NCI-H345 treated with DMSO at 0.1 percent for 48 hours (cell line): ENCODE measurements at regions not wholly inside any gene's neighbourhood (a gene's known extent, or its start where the extent isn't known, plus 50 kb on each side); places are given as distances from the start of the nearest gene placed in this dataset.

Source experiments
- DNase-seq: peaks from one replicate; lab custom pipeline; 2025; ENCODE audit not compliant: unreplicated experiment; lab: John Stamatoyannopoulos, UW

- DNase-seq: no peak
These were observed 184.8 kb downstream of the CXCL12 start for GRCh38 chr10:44199991-44200655.

GRCh38 chr10:44199267-44199666 lies 185.6 kb downstream of the CXCL12 start:
- no peak for DNase-seq

- no peak for DNase-seq
These were observed 186.2 kb downstream of the CXCL12 start for GRCh38 chr10:44198780-44199097.

- DNase-seq: no peak
These were observed 186.7 kb downstream of the CXCL12 start for GRCh38 chr10:44198096-44198779.

GRCh38 chr10:44197646-44198045 lies 187.3 kb downstream of the CXCL12 start:
- no peak for DNase-seq

GRCh38 chr10:44196336-44196735 lies 188.6 kb downstream of the CXCL12 start:
- DNase-seq: no peak

- DNase-seq: no peak
These were observed 188.9 kb downstream of the CXCL12 start for GRCh38 chr10:44196008-44196320.

- no peak for DNase-seq
These were observed 189.5 kb downstream of the CXCL12 start for GRCh38 chr10:44195112-44196007.

GRCh38 chr10:44194435-44194834 lies 190.5 kb downstream of the CXCL12 start:
- no peak for DNase-seq

- DNase-seq: no peak
These were observed 191.2 kb downstream of the CXCL12 start for GRCh38 chr10:44193567-44194220.

- DNase-seq: no peak
These were observed 191.7 kb downstream of the CXCL12 start for GRCh38 chr10:44193166-44193565.

GRCh38 chr10:44192435-44192834 lies 192.5 kb downstream of the CXCL12 start:
- DNase-seq: no peak

GRCh38 chr10:44190541-44190940 lies 194.4 kb downstream of the CXCL12 start:
- no peak for DNase-seq

- no peak for DNase-seq
These were observed 198.1 kb downstream of the CXCL12 start for GRCh38 chr10:44186821-44187220.

GRCh38 chr10:44186150-44186549 lies 198.7 kb downstream of the CXCL12 start:
- no peak for DNase-seq

- no peak for DNase-seq
These were observed 199.6 kb downstream of the CXCL12 start for GRCh38 chr10:44185315-44185666.

- no peak for DNase-seq
These were observed 200.1 kb downstream of the CXCL12 start for GRCh38 chr10:44184633-44185314.

GRCh38 chr10:44183667-44184632 lies 200.9 kb downstream of the CXCL12 start:
- no peak for DNase-seq

GRCh38 chr10:44182909-44183308 lies 202.0 kb downstream of the CXCL12 start:
- DNase-seq: no peak
